NCI-H1930 (cell line): ENCODE measurements at regions not wholly inside any gene's neighbourhood (a gene's known extent, or its start where the extent isn't known, plus 50 kb on each side); places are given as distances from the start of the nearest gene placed in this dataset.

Experiments
- DNase-seq, 2 experiments: peaks; one replicate each; lab custom pipeline; 2025; lab: John Stamatoyannopoulos, UW

GRCh38 chr3:107263269-107264021, 113.8 kb upstream of the CCDC54 start:
- DNase-seq, result no peak

GRCh38 chr3:107264888-107265287, 112.4 kb upstream of the CCDC54 start:
- no peak for DNase-seq

DNA sequence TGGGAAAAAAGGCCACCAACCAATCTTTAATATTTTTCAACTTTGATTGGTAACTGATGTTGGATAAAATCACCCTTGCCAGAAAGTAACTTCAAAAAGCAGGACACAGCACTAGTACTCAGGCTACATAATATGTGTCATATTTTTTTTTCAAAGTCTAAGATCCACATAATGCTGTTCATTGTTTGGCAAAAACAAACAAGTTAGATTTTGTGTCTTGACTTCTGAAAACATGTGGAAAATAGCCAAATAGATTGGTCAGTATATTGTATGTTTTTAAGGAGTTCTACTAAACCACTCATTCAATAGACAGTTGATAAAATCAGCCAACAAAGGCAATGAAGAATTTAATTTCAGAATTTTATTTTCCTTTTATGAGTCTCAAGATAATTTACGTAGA, 111.7 kb upstream of the CCDC54 start:
- DNase-seq, result no peak

DNA sequence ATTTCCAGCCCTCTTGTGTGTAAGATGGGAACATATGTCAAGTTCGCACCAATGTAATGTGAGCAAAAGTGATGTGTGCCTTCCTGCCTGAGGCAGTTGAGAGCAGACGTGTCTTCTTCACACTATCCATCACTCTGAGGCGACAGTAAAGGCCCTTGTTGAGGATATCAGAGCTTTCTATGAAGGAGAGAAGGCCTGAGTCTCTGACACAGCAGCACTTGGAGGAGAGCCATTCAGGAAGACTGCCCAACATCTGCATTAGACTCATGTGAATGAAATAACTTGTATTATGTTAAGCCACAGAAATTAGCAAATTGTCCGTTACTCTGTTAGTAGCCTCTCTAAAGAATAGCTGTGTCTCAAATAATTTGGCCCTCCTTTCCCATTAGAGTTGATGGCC, 108.8 kb upstream of the CCDC54 start:
- no peak for DNase-seq

DNA sequence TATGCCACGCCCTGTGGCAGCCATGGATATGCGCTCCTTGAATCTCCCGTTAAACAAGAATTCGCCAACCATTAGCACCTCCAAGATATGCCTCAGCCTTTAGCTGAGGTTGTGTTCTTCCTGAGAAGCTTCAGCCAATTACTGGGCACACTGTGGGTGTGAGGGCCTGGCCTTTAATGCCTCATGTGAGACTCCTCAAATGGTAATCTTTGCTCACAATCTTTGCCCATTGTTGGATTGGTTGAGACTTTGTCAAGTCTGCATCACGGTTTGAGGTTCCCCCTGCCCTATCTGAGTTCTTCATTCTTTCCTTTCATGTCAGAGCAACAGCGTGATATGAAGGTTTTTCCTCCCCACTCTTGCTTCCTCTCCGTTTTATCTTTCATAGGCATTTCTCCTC, 108.1 kb upstream of the CCDC54 start:
- DNase-seq, result no peak

DNA sequence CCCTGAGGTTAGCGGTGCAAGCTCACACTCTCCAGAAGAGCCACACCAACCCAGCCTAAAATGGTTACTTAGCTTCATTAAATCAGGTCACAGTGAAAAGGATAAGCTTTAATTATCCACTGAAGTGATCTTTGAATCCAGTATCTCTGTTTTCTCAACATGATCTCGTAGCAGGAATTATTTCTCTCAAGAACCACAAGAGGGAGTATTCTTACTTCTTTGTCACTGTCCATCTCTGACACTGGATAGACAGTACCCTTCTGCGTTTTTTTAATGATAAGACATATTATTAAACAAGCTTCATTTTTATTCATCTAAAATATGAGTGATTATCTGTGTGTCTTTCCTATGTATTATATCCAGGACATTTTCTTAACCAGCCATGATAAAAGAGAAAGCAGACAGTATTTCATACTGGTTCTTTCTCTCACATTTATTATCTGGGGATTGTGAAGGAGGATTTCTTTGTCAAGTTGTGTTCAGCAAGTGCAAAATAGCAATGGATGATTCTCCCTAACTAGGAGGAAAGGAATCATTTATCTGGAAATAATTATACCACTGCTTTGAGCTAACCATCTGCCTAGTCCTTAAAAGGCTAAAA, 105.4 kb upstream of the CCDC54 start:
- peak; percentile 16 to 45 for DNase-seq

- DNase-seq, result no peak
Measured at GRCh38 chr3:107272471-107272870, 104.8 kb upstream of the CCDC54 start.

GRCh38 chr3:107272885-107273284, 104.4 kb upstream of the CCDC54 start:
- DNase-seq, result no peak

- no peak for DNase-seq
Measured at GRCh38 chr3:107273771-107274170, 103.5 kb upstream of the CCDC54 start.

GRCh38 chr3:107275511-107275910, 101.7 kb upstream of the CCDC54 start:
- no peak for DNase-seq

- peak in 1 of 2 experiments; percentile 3 for DNase-seq
Measured at GRCh38 chr3:107283948-107284347, 93.3 kb upstream of the CCDC54 start.

- DNase-seq, result no peak
Measured at GRCh38 chr3:107284612-107285011, 92.6 kb upstream of the CCDC54 start.

DNA sequence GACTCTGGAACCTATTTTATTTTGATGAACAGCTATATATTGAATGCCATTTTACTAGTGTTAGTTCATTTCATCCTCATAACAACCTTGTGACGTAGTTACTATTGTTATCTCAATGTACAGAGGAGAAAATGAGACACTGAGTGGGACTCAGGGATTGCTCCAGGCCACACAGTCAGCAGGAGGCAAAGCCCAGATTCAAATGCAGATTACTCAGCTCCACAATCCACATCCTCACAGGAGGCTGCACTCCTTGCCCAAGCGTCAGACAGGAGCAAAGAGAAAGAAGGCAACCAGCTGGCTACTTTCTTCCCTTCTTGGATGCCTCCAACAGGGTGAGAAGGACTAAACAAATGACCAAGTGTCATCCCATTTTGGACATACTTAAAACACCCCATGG, 92.0 kb upstream of the CCDC54 start:
- DNase-seq, result no peak

DNA sequence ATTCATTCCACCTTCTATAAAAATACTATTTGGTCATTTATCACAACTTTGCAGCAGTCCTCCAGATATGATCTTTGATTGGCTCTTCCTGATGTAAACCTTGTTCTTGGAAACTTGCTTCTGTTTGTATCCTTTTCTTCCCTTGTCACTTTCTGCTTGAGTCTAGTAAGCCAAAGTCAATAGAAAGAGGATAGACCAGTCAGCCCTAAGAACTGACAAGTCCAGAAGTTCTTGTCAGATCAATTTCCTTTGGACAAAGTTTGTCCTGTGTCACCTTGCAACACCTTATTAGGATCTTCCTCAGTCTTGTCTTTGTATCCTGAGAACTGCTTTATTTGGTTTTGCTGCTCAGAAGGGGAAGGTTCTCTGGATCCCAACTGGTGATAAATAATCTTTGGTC, 87.9 kb upstream of the CCDC54 start:
- DNase-seq, result no peak

DNA sequence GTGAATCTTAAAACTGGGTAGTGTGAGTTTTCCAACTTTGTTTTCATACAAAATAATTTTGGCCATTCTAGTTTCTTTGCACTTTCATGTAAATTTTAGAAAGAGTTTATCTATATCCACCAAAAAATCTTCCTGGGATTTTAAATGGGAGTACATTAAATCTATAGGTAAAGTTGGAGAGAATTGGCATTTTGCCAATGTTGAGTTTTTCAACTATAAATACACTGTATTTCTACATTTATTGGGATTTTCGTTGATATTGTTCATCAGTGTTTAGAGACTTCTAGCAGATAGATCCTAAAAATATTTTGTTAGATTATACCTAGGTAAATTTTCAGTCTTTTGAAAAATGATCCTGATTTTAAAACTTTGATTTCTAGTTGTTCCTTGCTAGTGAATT, 83.1 kb upstream of the CCDC54 start:
- no peak for DNase-seq

- DNase-seq, result no peak
Measured at GRCh38 chr3:107297597-107297996, 79.6 kb upstream of the CCDC54 start.

- DNase-seq, result no peak
Measured at GRCh38 chr3:107307205-107307604, 70.0 kb upstream of the CCDC54 start.

DNA sequence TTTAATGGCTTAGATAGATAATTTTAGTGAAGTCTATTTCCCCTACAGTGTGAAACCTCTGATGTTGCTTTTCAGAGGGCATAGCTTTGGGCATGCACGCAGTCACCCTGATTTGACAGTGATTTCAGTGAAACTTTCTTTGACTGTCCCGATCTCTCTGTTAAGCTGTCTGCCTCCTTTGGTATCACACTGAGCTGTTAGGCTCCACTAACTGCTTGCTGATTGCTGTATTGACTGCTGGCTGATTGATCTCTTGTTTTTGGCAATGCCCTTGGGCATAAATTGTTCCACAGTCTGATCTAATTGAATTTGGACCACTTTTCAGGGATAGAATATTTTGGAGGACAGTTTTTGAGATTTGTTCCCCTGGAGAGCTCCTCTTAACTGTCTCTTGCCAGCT, 68.5 kb upstream of the CCDC54 start:
- no peak for DNase-seq

DNA sequence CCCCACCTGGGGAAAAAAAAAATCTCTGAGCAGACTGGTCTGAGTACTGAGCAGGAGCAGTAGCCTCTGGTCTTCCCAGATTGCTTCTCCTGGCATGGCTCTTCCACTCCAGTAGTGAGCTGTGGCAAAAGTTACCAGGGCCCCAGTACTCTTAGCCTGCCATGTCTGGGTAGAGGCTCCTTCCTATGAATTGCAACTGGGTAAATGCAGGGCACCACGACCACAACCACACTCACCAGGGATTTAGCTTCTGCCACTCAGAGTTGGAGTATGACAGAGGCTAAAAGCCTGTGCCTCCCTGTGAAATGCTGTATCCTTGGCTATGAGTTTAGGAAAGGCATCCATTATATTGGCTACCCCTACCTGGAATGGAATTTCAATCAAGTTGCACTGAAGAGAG, 67.9 kb upstream of the CCDC54 start:
- no peak for DNase-seq

DNA sequence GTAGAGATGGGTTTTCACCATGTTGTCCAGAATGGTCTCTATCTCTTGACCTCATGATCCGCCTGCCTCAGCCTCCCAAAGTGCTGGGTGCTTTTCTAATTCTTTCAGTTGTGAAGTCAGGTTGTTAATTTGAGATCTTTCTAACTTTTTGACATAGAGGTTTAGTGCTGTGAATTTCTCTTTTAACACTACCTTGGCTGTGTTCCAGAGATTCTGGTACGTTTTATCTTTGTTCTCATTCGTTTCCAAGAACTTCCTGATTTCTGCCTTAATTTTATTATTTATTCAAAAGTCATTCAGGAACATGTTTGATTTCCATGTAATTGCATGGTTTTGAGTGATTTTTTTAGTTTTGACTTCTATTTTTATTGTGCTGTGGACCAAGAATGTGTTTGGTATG, 63.5 kb upstream of the CCDC54 start:
- no peak for DNase-seq

DNA sequence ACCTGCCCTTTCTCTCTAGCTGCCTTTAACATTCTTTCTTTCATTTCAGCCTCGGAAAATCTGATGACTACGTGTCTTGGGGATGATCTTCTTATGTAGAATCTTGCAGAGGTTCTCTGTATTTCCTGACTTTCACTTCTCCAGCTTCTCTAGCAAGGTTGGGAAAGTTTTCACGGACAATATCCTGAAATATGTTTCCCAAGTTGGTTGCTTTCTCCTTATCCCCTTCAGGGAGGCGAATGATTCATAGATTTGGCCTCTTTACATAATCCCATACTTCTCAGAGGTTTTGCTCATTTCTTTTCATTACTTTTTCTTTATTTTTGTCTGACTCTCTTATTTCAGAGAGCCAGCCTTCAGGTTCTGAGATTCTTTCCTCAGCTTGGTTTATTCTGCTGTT, 62.1 kb upstream of the CCDC54 start:
- DNase-seq, result no peak

GRCh38 chr3:107323723-107324122, 53.5 kb upstream of the CCDC54 start:
- no peak for DNase-seq

GRCh38 chr3:107325446-107325845, 51.8 kb upstream of the CCDC54 start:
- DNase-seq, result no peak
